ENCODE measurements at regions not wholly inside any gene's neighbourhood (a gene's known extent, or its start where the extent isn't known, plus 50 kb on each side); places are given as distances from the start of the nearest gene placed in this dataset.
"Not testable (repeated sequence)": the region's sequence is repeated elsewhere in the genome, so short reads cannot be mapped to it uniquely, and the experiment has no call there.

DNA sequence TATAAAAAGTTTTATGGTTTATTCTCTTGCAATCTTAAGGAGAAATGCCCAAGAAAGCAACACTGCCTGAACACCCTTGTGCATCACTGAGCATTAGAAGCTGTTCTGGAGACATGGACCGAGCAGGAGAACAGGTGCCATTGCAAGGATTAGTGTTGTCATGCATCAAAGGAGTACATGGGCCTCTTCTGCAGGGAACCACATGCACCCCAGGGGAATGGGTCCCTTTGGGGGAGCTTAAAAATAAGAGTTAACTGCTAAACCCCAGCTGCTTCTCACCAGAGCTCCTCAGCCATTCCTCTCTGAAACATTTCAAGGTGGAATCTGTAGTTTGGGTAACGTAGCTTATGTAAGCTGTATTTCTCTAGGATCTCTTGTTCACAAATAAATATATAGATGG lies 353.0 kb upstream of the SLC7A11 start:
- Mint-ChIP-seq H3K27ac (ENCODE audit: unreplicated experiment) (no peak overlapping the region), H3K27me3 (ENCODE audit: unreplicated experiment) (no peaks in the 10 kb centered on the region), H3K9me3 (ENCODE audit: unreplicated experiment) (no peaks in the 10 kb centered on the region), H3K36me3 (ENCODE audit: low read depth, unreplicated experiment) (no peaks in the 10 kb centered on the region), H3K4me1 (ENCODE audit: unreplicated experiment) (no peaks in the 10 kb centered on the region), H3K4me3 (ENCODE audit: unreplicated experiment) (no peak overlapping the region)
- DNase-seq (ENCODE audit: low spot score), result no peak
- no peak for TF ChIP-seq CTCF (IDR thresholded peaks at IDR 0.05; ENCODE audit: unreplicated experiment)

GRCh38 chr4:138592796-138593195 lies 350.6 kb upstream of the SLC7A11 start:
- H3K27me3 Mint-ChIP-seq (ENCODE audit: unreplicated experiment), result no peaks in the 10 kb centered on the region
- no peak for DNase-seq (ENCODE audit: low spot score)
- no peaks in the 10 kb centered on the region for H3K36me3 Mint-ChIP-seq (ENCODE audit: low read depth, unreplicated experiment)
- no peaks in the 10 kb centered on the region for H3K9me3 Mint-ChIP-seq (ENCODE audit: unreplicated experiment)
- no peaks in the 10 kb centered on the region for H3K4me1 Mint-ChIP-seq (ENCODE audit: unreplicated experiment)
- H3K4me3 Mint-ChIP-seq (ENCODE audit: unreplicated experiment), result no peak overlapping the region
- no peak overlapping the region for H3K27ac Mint-ChIP-seq (ENCODE audit: unreplicated experiment)
- TF ChIP-seq CTCF (IDR thresholded peaks at IDR 0.05; ENCODE audit: unreplicated experiment), result no peak

GRCh38 chr4:138591808-138592207 lies 349.7 kb upstream of the SLC7A11 start:
- Mint-ChIP-seq H3K4me1 (ENCODE audit: unreplicated experiment) (no peaks in the 10 kb centered on the region), H3K27me3 (ENCODE audit: unreplicated experiment) (no peaks in the 10 kb centered on the region), H3K9me3 (ENCODE audit: unreplicated experiment) (no peaks in the 10 kb centered on the region), H3K4me3 (ENCODE audit: unreplicated experiment) (no peak overlapping the region), H3K27ac (ENCODE audit: unreplicated experiment) (no peak overlapping the region), H3K36me3 (ENCODE audit: low read depth, unreplicated experiment) (no peaks in the 10 kb centered on the region)
- DNase-seq (ENCODE audit: low spot score), result no peak
- TF ChIP-seq CTCF (IDR thresholded peaks at IDR 0.05; ENCODE audit: unreplicated experiment), result no peak

- no peaks in the 10 kb centered on the region for H3K36me3 Mint-ChIP-seq (ENCODE audit: low read depth, unreplicated experiment)
- no peak for TF ChIP-seq CTCF (IDR thresholded peaks at IDR 0.05; ENCODE audit: unreplicated experiment)
- H3K9me3 Mint-ChIP-seq (ENCODE audit: unreplicated experiment), result no peaks in the 10 kb centered on the region
- no peak overlapping the region for H3K27ac Mint-ChIP-seq (ENCODE audit: unreplicated experiment)
- no peak for DNase-seq (ENCODE audit: low spot score)
- no peak overlapping the region for H3K4me3 Mint-ChIP-seq (ENCODE audit: unreplicated experiment)
- no peaks in the 10 kb centered on the region for H3K27me3 Mint-ChIP-seq (ENCODE audit: unreplicated experiment)
- no peaks in the 10 kb centered on the region for H3K4me1 Mint-ChIP-seq (ENCODE audit: unreplicated experiment)
Observed at GRCh38 chr4:138588501-138588900, 346.4 kb upstream of the SLC7A11 start.

- Mint-ChIP-seq H3K4me3 (ENCODE audit: unreplicated experiment) (no peak overlapping the region), H3K4me1 (ENCODE audit: unreplicated experiment) (no peaks in the 10 kb centered on the region), H3K27ac (ENCODE audit: unreplicated experiment) (no peak overlapping the region), H3K27me3 (ENCODE audit: unreplicated experiment) (no peaks in the 10 kb centered on the region), H3K36me3 (ENCODE audit: low read depth, unreplicated experiment) (no peaks in the 10 kb centered on the region), H3K9me3 (ENCODE audit: unreplicated experiment) (no peaks in the 10 kb centered on the region)
- DNase-seq (ENCODE audit: low spot score), result no peak
- TF ChIP-seq CTCF (IDR thresholded peaks at IDR 0.05; ENCODE audit: unreplicated experiment), result no peak
Observed at GRCh38 chr4:138579146-138579545, 337.0 kb upstream of the SLC7A11 start.

DNA sequence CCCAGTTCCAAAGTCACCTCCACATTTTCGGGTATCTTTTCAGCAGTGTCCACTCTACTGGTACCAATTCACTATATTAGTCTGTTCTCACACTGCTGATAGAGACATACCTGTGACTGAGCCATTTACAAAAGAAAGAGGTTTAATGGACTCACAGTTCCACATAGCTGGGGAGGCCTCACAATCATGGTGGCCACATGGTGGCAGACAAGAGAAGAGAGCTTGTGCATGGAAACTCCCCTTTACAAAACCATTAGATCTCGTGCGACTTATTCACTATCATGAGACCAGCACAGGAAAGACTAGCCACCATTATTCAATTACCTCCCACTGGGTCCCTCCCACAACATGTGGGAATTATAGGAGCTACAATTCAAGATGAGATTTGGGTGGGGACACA lies 335.7 kb upstream of the SLC7A11 start:
- H3K36me3 Mint-ChIP-seq (ENCODE audit: low read depth, unreplicated experiment); H3K4me1 Mint-ChIP-seq (ENCODE audit: unreplicated experiment); H3K27me3 Mint-ChIP-seq (ENCODE audit: unreplicated experiment); DNase-seq (ENCODE audit: low spot score); H3K27ac Mint-ChIP-seq (ENCODE audit: unreplicated experiment); H3K9me3 Mint-ChIP-seq (ENCODE audit: unreplicated experiment); H3K4me3 Mint-ChIP-seq (ENCODE audit: unreplicated experiment): not testable (repeated sequence)

Measured in endothelial cell (in vitro differentiated cells).